ENCODE measurements at regions not wholly inside any gene's neighbourhood (a gene's known extent, or its start where the extent isn't known, plus 50 kb on each side); places are given as distances from the start of the nearest gene placed in this dataset.

DNA sequence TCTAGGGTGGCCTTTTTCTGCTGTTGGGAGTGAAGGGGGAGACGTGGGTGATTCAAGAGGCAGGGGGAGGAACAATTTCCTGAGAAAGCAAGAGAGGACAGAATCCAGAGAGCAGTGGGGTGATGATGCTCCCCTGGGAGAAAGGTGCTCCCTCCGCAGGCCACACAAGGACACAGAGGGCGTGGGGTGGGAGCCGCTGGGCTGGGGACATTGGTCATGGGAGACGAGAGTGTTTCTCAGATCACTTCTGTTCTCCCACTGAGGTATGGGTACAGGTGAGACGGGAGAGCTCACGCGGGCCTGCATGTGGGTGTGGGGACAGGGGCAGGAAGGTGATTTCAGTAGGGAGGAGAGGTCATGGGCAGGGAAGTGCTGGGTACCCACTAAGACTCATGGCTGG is 259.5 kb upstream of the CTBP2 start:
- WGBS, 2 donors = 89 to 91% methylated on average over 8 of the region's 8 CpGs
- H3K9me3 ChIP-seq = peaks cover 0 to 16% (median 0%) of the 10 kb centered on the region in 4 donors
- no peak overlapping the region for H3K4me3 ChIP-seq
- no peaks in the 10 kb centered on the region for H3K27me3 ChIP-seq
- no peaks in the 10 kb centered on the region for H3K4me1 ChIP-seq
- DNase-seq (ENCODE audit: low spot score in 2 of 2) = no peak
- H3K36me3 ChIP-seq = no peaks in the 10 kb centered on the region
- TF ChIP-seq POLR2A (IDR thresholded peaks at IDR 0.05) (no peak), EP300 (IDR thresholded peaks at IDR 0.05) (no peak)
- TF ChIP-seq, protein P1, sequence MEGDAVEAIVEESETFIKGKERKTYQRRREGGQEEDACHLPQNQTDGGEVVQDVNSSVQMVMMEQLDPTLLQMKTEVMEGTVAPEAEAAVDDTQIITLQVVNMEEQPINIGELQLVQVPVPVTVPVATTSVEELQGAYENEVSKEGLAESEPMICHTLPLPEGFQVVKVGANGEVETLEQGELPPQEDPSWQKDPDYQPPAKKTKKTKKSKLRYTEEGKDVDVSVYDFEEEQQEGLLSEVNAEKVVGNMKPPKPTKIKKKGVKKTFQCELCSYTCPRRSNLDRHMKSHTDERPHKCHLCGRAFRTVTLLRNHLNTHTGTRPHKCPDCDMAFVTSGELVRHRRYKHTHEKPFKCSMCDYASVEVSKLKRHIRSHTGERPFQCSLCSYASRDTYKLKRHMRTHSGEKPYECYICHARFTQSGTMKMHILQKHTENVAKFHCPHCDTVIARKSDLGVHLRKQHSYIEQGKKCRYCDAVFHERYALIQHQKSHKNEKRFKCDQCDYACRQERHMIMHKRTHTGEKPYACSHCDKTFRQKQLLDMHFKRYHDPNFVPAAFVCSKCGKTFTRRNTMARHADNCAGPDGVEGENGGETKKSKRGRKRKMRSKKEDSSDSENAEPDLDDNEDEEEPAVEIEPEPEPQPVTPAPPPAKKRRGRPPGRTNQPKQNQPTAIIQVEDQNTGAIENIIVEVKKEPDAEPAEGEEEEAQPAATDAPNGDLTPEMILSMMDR (IDR thresholded peaks at IDR 0.05) = no peak
- no peak overlapping the region for H3K27ac ChIP-seq

DNA sequence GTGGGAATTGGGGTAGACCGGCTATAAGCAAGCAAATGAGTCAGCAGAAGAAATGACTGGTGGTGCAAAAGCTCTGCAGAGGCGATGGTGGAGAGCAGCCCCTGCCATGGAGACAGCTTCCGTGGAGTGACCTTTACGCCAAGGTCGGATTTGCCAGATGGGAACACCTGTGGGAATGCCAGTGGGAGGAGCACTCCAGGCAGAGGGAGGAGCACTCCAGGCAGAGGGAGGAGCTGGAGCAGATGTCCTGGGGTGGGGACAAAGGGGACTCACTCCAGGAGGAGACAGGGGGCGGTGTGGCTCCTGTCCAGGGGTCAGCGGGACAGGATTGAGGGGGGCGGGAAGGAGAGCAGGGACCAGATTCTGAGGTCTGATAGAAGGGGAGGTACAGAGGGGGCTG is 258.8 kb upstream of the CTBP2 start:
- WGBS, 2 donors = 68 to 76% methylated on average over 8 of the region's 8 CpGs
- Histone ChIP-seq H3K9me3 (peaks cover 0 to 16% (median 0%) of the 10 kb centered on the region in 4 donors), H3K4me3 (no peak overlapping the region), H3K36me3 (no peaks in the 10 kb centered on the region), H3K4me1 (no peaks in the 10 kb centered on the region), H3K27me3 (no peaks in the 10 kb centered on the region), H3K27ac (no peak overlapping the region)
- TF ChIP-seq, protein P1 (IDR thresholded peaks at IDR 0.05) = no peak
- no peak for TF ChIP-seq POLR2A (IDR thresholded peaks at IDR 0.05)
- no peak for TF ChIP-seq EP300 (IDR thresholded peaks at IDR 0.05)
- DNase-seq (ENCODE audit: low spot score in 2 of 2) = no peak

DNA sequence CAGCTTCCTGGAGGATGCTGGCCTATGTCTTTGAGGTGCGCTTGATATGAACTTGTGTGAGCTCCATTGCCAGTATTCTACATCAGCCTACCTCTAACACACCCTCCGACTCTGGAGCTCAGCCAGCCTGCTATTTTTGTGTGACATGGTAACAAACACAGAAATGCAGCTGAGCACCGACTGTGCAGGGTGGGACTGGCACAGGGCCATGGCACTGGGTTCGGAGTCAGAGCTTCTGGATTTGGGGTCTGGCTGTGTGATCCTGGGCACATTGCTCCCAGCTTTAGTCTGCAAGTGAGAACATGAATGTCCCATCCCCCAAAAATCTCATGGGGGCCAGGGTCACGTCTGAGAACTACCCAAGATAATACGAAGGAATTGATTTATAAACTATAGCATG is 257.2 kb upstream of the CTBP2 start:
- no peaks in the 10 kb centered on the region for H3K27me3 ChIP-seq
- no peaks in the 10 kb centered on the region for H3K4me1 ChIP-seq
- no peak for DNase-seq (ENCODE audit: low spot score in 2 of 2)
- H3K4me3 ChIP-seq = no peak overlapping the region
- no peaks in the 10 kb centered on the region for H3K36me3 ChIP-seq
- WGBS, 2 donors = 65 to 69% methylated on average over 6 of the region's 6 CpGs
- H3K27ac ChIP-seq = no peak overlapping the region
- TF ChIP-seq, protein P1 (IDR thresholded peaks at IDR 0.05) = no peak
- no peak for TF ChIP-seq EP300 (IDR thresholded peaks at IDR 0.05)
- TF ChIP-seq POLR2A (IDR thresholded peaks at IDR 0.05) = no peak
- peaks cover 0 to 16% (median 0%) of the 10 kb centered on the region in 4 donors for H3K9me3 ChIP-seq

DNA sequence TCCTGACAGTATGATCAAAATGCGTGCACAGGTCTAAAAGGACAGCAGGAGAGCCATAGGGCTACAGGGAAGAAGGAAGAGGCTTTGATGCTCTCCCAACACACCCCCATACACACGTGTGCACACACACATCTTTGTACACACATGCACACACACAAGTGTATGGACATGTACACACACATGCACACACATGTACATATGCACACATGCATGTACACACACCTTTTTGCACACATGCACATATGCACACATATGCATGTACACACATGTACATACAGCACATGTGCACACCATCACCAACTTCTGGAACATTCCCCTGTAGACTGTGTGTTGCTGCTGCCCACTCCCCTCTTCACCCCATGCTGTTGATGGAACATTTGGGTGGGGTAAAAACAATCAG is 255.6 kb upstream of the CTBP2 start:
- no peak for DNase-seq (ENCODE audit: low spot score in 2 of 2)
- 76 to 92% methylated on average over 2 of the region's 2 CpGs for WGBS, 2 donors
- Histone ChIP-seq H3K36me3 (no peaks in the 10 kb centered on the region), H3K4me1 (no peaks in the 10 kb centered on the region), H3K27ac (no peak overlapping the region), H3K27me3 (no peaks in the 10 kb centered on the region), H3K4me3 (no peak overlapping the region), H3K9me3 (peaks cover 0 to 13% (median 0%) of the 10 kb centered on the region in 4 donors)
- TF ChIP-seq, protein P1 (IDR thresholded peaks at IDR 0.05) = no peak
- TF ChIP-seq EP300 (IDR thresholded peaks at IDR 0.05) (no peak), POLR2A (IDR thresholded peaks at IDR 0.05) (no peak)

DNA sequence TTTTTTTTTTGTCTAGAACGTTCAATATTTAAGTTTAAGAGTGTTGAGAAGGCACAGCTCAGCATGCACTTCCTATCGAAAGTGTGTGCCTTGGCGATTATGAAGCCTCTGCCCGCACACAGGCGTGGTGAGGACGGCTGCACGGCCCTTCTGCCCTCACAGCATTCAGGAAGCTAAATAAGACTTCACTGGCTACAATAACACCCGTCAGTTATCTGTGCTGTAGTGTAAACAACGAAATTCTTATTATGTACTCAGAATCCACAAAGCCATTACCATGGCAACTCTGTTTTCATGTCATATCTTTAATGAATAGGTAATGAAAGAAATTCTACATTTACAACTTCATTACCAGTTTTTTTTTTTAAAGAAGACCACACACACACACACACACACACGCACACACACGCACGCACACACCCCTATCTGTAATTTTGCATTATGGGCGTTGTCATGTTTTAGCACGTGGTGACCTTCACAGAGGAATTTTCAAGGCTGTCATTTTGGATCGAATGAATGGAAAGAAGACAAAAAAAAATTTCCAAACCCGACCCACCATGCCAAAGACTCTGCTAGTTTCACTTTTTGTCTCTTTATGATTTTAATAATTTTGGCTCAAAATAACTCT is 254.8 kb upstream of the CTBP2 start:
- peaks cover 0 to 13% (median 0%) of the 10 kb centered on the region in 4 donors for H3K9me3 ChIP-seq
- no peak for DNase-seq (ENCODE audit: low spot score in 2 of 2)
- no peaks in the 10 kb centered on the region for H3K36me3 ChIP-seq
- H3K4me1 ChIP-seq = no peaks in the 10 kb centered on the region
- H3K27ac ChIP-seq = no peak overlapping the region
- H3K4me3 ChIP-seq = no peak overlapping the region
- no peaks in the 10 kb centered on the region for H3K27me3 ChIP-seq
- WGBS, 2 donors = 38 to 40% methylated on average over 16 of the region's 16 CpGs
- no peak for TF ChIP-seq EP300 (IDR thresholded peaks at IDR 0.05)
- TF ChIP-seq POLR2A (IDR thresholded peaks at IDR 0.05) = no peak
- TF ChIP-seq, protein P1 (IDR thresholded peaks at IDR 0.05) = no peak
